Stomach (tissue), 8 donors: ENCODE measurements at regions not wholly inside any gene's neighbourhood (a gene's known extent, or its start where the extent isn't known, plus 50 kb on each side); places are given as distances from the start of the nearest gene placed in this dataset.
A peak's percentile ranks its signal among the peaks of the same experiment; 100 is the strongest.

Experiments
- DNase-seq, 2 donors: peaks; one replicate each; pipeline versions ENCODE4 v3.0.0 to v3.0.0-alpha.2; 2013 to 2019
- H3K27ac ChIP-seq, 5 donors: fragments of 200-600 bp in 4 of 5; sonication (generic) in 4 of 5; one replicate each; pipeline ENCODE4 v1.5.1; 2013 to 2019; ENCODE audit warnings: mild to moderate bottlenecking in 1 of 5, moderate library complexity in 1 of 5
- H3K27me3 ChIP-seq, 3 donors: fragments of 200-600 bp; sonication (generic); one replicate each; pipeline ENCODE4 v1.5.1; 2017 to 2019; ENCODE audit warnings: mixed run types in 1 of 3
- H3K36me3 ChIP-seq, 4 donors: fragments of 200-600 bp; sonication (generic); 1 replicate in 3 of 4; 2 replicates in 1 of 4; pipeline ENCODE4 v1.5.1; 2016 to 2019
- H3K4me1 ChIP-seq, 4 donors: fragments of 200-600 bp; sonication (generic); one replicate each; pipeline ENCODE4 v1.5.1; 2016 to 2019
- H3K4me3 ChIP-seq, 4 donors: fragments of 200-600 bp; sonication (generic) in 3 of 4; one replicate each; pipeline ENCODE4 v1.5.1; 2016 to 2019; ENCODE audit warnings: mild to moderate bottlenecking in 1 of 4
- H3K9me3 ChIP-seq, 4 donors: fragments of 200-600 bp; sonication (generic); one replicate each; pipeline ENCODE4 v1.5.1; 2016 to 2019
- EP300 ChIP-seq: sonication (generic); formaldehyde crosslinking; IDR thresholded peaks from one replicate; pipeline ENCODE4 v1.6.1; 2017; ENCODE audit warnings: antibody characterized with exemption
- POLR2A ChIP-seq, 4 donors: fragments of 450-650 bp; IDR thresholded peaks; one replicate each; pipeline ENCODE4 v1.6.1; 2016; ENCODE audit warnings: antibody characterized with exemption in 4 of 4, control low read depth in 2 of 4, mild to moderate bottlenecking in 1 of 4, moderate library complexity in 1 of 4
- POLR2AphosphoS5 ChIP-seq, 3 donors: sonication (generic); formaldehyde crosslinking; IDR thresholded peaks; one replicate each; pipeline ENCODE4 v1.6.1; 2016; ENCODE audit warnings: antibody characterized with exemption in 3 of 3
- WGBS, 5 donors: extraction: QIAGEN DNeasy Blood & Tissue Kit in 3 of 5; methylation state at CpG; one replicate each; pipeline versions ENCODE4 v1.1.5 to v1.1.7; 2013 to 2018; 5-methylcytosine and 5-hydroxymethylcytosine counted together
- intact Hi-C: fragments of 100-400 bp; cut with DNase I; formaldehyde crosslinking; loops from one replicate; pipeline ENCODE4 v1.15.1; 2023; ENCODE audit warnings: low total_unique reads
- TF ChIP-seq, protein P1 (sequence below), 7 experiments: fragments of 450-650 bp in 4 of 7; fragments of 200-600 bp in 3 of 7; sonication (generic) in 3 of 7; IDR thresholded peaks; one replicate each; pipeline ENCODE4 v1.5.1; 2016 to 2019; ENCODE audit warnings: antibody characterized with exemption in 7 of 7, control low read depth in 2 of 7, mild to moderate bottlenecking in 1 of 7
- donor health status: healthy with polysubstance abuse.
- donor health status: Bipolar disorder and iron deficiency.
- donor health status: healthy.

DNA sequence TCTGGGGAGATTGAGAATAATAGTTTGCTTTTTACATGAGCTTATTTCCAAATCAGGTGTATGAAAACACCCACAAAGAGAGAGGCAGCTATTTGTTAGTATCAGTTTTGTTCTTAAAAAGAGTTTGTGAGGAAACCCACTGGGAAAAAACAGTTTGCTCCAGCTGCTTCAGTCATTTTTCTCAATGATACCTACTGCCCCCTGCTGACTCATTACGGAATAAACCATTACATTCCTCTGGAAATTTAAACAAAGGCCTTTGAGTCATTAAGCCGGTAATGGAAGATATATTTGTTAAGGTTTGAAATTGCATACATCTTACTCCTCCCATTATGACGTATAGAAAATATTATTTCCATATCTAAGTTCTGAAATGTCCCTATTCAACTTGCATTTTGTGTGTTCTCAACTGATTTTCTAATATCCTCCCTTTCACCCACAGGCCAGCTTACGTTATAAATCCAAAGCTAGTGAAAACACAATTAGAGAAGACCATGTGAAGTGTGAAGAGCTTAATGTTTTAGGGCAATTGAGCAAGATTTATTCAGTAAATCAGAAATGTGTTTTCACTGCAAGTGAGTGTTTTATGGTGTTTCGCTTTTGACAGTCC, 761.6 kb downstream of the DSC3 start:
- 40 to 44% (median 41%) methylated on average over 5 of the region's 5 CpGs for WGBS, 5 donors
- no peaks in the 10 kb centered on the region for H3K9me3 ChIP-seq
- peak in 1 of 2 donors; percentile 63 for DNase-seq

DNA sequence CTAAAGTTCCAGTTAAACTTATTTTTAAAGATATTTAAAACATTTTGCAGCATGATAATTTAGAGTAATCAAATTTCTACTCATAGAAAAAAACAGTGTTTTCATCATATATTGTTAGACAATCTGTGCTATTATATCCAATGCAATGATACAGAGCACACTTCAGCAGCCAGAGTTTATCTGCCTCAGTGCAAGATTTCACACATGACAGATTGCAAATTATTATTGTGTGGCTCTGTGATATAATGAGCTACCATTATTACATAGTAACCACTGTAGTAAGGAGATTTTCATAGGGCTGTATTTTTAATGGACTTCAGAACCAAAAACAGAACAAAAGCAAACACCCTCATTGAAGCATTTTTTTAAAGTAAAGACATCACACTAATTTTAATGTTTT, 762.4 kb downstream of the DSC3 start:
- intact Hi-C loops, result no loop called here
- H3K36me3 ChIP-seq, result no peaks in the 10 kb centered on the region
- no peak overlapping the region for H3K4me3 ChIP-seq
- TF ChIP-seq POLR2A (IDR thresholded peaks at IDR 0.05) (no peak), EP300 (no peak), POLR2AphosphoS5 (IDR thresholded peaks at IDR 0.05) (no peak)
- TF ChIP-seq, protein P1, sequence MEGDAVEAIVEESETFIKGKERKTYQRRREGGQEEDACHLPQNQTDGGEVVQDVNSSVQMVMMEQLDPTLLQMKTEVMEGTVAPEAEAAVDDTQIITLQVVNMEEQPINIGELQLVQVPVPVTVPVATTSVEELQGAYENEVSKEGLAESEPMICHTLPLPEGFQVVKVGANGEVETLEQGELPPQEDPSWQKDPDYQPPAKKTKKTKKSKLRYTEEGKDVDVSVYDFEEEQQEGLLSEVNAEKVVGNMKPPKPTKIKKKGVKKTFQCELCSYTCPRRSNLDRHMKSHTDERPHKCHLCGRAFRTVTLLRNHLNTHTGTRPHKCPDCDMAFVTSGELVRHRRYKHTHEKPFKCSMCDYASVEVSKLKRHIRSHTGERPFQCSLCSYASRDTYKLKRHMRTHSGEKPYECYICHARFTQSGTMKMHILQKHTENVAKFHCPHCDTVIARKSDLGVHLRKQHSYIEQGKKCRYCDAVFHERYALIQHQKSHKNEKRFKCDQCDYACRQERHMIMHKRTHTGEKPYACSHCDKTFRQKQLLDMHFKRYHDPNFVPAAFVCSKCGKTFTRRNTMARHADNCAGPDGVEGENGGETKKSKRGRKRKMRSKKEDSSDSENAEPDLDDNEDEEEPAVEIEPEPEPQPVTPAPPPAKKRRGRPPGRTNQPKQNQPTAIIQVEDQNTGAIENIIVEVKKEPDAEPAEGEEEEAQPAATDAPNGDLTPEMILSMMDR (IDR thresholded peaks at IDR 0.05), result no peak
- H3K27ac ChIP-seq, result no peak overlapping the region
- H3K27me3 ChIP-seq, result no peaks in the 10 kb centered on the region
- DNase-seq, result no peak
- H3K9me3 ChIP-seq, result no peaks in the 10 kb centered on the region
- H3K4me1 ChIP-seq, result no peaks in the 10 kb centered on the region

More for the DNA sequence above, 761.6 kb downstream of the DSC3 start:
- intact Hi-C loops, result no loop called here
- Histone ChIP-seq H3K36me3 (no peaks in the 10 kb centered on the region), H3K4me1 (no peaks in the 10 kb centered on the region), H3K4me3 (no peak overlapping the region), H3K27me3 (no peaks in the 10 kb centered on the region), H3K27ac (no peak overlapping the region)
- no peak for TF ChIP-seq EP300
- TF ChIP-seq, protein P1 (IDR thresholded peaks at IDR 0.05), result peak in 4 of 7 experiments; percentile 11 to 29 (median 27)

DNA sequence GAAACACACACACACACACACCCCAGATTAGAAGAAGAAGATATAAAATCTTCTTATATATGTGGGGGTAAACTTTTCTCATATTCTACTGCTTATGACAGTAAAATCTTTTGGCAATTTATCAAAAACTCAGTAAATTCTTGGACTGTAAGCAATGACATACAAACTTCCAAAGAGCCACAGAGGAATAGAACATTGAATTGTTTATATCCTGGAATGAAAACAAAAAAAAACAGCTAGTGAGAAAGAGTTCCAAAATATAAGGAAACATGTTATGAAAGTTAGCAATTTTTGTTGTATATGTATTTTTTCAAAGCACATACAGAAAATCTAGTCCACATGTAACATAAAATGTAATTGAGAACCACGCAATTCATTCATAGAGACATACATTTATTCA, 764.9 kb downstream of the DSC3 start:
- DNase-seq, result peak in 1 of 2 donors; percentile 4
- intact Hi-C loops, result no loop called here
- TF ChIP-seq POLR2AphosphoS5 (IDR thresholded peaks at IDR 0.05), result no peak
- TF ChIP-seq, protein P1 (IDR thresholded peaks at IDR 0.05), result no peak
- TF ChIP-seq POLR2A (IDR thresholded peaks at IDR 0.05), result no peak
- no peak for TF ChIP-seq EP300
- Histone ChIP-seq H3K9me3 (no peaks in the 10 kb centered on the region), H3K36me3 (no peaks in the 10 kb centered on the region), H3K4me3 (no peak overlapping the region), H3K27ac (no peak overlapping the region), H3K27me3 (no peaks in the 10 kb centered on the region), H3K4me1 (no peaks in the 10 kb centered on the region)
- WGBS, 5 donors, result 75 to 79% (median 77%) methylated on average over 1 of the region's 1 CpG

DNA sequence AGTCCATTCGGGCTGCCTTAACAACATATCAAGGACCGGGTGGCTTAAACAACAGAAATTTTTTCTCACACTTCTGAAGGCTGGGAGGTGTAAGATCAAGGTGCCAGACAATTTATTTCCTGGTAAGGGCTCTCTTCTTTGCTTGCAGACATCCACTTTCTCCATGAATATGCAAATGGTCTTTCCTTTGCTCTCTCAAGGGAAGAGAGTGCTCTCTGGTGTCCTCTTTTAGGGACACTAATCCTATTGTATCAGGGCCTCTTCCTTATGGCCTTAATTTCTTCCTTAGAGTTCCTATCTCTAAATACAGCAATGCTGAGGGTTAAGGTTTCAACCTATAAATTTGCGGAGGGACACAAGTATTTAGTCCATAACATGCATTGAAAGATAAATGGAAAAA, 770.8 kb downstream of the DSC3 start:
- no peaks in the 10 kb centered on the region for H3K27me3 ChIP-seq
- H3K9me3 ChIP-seq, result no peaks in the 10 kb centered on the region
- no peak for DNase-seq
- intact Hi-C loops, result no loop called here
- TF ChIP-seq POLR2AphosphoS5 (IDR thresholded peaks at IDR 0.05) (no peak), EP300 (no peak), POLR2A (IDR thresholded peaks at IDR 0.05) (no peak)
- TF ChIP-seq, protein P1 (IDR thresholded peaks at IDR 0.05), result no peak
- H3K4me1 ChIP-seq, result no peaks in the 10 kb centered on the region
- no peak overlapping the region for H3K4me3 ChIP-seq
- H3K36me3 ChIP-seq, result no peaks in the 10 kb centered on the region
- 72 to 82% (median 78%) methylated on average over 3 of the region's 3 CpGs for WGBS, 5 donors
- no peak overlapping the region for H3K27ac ChIP-seq
